Esophagus muscularis mucosa (tissue), 3 donors: ENCODE measurements at regions not wholly inside any gene's neighbourhood (a gene's known extent, or its start where the extent isn't known, plus 50 kb on each side); places are given as distances from the start of the nearest gene placed in this dataset.

ENCODE experiments used
- POLR2A ChIP-seq: fragments of 450-650 bp; IDR thresholded peaks from one replicate; pipeline ENCODE4 v1.6.1; 2017; ENCODE audit warnings: antibody characterized with exemption, moderate library complexity, mild to moderate bottlenecking, low read depth
- POLR2AphosphoS5 ChIP-seq, 2 donors: sonication (generic); formaldehyde crosslinking; IDR thresholded peaks; one replicate each; pipeline ENCODE4 v1.6.1; 2017; ENCODE audit warnings: antibody characterized with exemption in 2 of 2
- TF ChIP-seq, protein P1 (sequence below), 3 experiments: fragments of 200-600 bp in 2 of 3; fragments of 450-650 bp in 1 of 3; sonication (generic) in 2 of 3; IDR thresholded peaks; one replicate each; pipeline ENCODE4 v1.5.1; 2017 to 2019; ENCODE audit warnings: antibody characterized with exemption in 3 of 3, mild to moderate bottlenecking in 2 of 3, moderate library complexity in 1 of 3

DNA sequence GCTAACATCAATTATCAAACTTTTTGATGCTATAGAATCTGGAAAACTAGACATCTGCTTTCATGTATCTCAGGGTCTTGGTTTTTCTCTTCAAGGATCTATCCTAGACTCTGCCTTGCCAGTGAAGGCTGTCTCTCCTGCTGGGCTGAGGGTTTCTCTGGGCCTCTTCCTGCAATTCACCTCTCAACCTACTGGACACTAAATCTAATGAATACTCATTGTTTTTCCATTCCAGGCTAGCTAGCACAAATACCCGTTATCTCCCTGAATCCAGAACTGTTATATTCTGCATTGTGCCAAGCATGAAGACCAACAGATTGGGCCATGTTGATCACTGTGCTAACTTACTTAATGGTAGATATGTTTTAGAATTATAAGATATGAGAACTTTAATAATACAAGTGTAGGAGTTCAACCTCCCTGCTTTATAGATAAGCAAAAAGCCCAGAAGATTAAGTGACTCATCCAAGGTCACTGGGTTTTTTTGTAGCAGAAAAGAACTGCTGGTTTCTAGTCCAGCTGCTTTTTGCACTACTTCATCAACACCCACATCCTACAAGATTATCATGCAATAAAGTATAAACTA lies 56.5 kb upstream of the RNF38 start:
- TF ChIP-seq POLR2A (no peak), POLR2AphosphoS5 (IDR thresholded peaks at IDR 0.05) (no peak)
- TF ChIP-seq, protein P1, sequence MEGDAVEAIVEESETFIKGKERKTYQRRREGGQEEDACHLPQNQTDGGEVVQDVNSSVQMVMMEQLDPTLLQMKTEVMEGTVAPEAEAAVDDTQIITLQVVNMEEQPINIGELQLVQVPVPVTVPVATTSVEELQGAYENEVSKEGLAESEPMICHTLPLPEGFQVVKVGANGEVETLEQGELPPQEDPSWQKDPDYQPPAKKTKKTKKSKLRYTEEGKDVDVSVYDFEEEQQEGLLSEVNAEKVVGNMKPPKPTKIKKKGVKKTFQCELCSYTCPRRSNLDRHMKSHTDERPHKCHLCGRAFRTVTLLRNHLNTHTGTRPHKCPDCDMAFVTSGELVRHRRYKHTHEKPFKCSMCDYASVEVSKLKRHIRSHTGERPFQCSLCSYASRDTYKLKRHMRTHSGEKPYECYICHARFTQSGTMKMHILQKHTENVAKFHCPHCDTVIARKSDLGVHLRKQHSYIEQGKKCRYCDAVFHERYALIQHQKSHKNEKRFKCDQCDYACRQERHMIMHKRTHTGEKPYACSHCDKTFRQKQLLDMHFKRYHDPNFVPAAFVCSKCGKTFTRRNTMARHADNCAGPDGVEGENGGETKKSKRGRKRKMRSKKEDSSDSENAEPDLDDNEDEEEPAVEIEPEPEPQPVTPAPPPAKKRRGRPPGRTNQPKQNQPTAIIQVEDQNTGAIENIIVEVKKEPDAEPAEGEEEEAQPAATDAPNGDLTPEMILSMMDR (IDR thresholded peaks at IDR 0.05): no peak
